ENCODE measurements at regions not wholly inside any gene's neighbourhood (a gene's known extent, or its start where the extent isn't known, plus 50 kb on each side); places are given as distances from the start of the nearest gene placed in this dataset.
"Not testable (repeated sequence)": the region's sequence is repeated elsewhere in the genome, so short reads cannot be mapped to it uniquely, and the experiment has no call there.

DNA sequence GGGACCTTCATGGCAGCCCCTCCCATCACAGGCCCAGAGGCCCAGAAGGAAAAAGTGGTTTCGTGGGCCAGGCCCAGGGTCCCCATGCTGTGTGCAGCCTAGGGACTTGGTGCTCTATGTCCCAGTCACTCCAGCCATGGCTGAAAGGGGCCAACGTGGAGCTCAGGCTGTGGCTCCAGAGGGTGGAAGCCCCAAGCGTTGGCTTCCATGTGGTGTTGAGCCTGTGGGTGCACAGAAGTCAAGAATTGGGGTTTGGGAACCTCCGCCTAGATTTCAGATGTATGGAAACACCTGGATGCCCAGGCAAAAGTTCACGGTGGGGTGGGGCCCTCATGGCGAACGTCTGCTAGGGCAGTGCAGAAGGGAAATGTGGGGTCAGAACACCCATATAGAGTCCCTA lies 105.3 kb upstream of the UNC5B start:
- TF ChIP-seq CTCF (IDR thresholded peaks at IDR 0.05); ZFX (IDR thresholded peaks at IDR 0.05; ENCODE audit: borderline replicate concordance): not testable (repeated sequence)
